Right lobe of liver (tissue), 4 donors: ENCODE measurements at regions not wholly inside any gene's neighbourhood (a gene's known extent, or its start where the extent isn't known, plus 50 kb on each side); places are given as distances from the start of the nearest gene placed in this dataset.

Experiments
- POLR2A ChIP-seq: fragments of 450-650 bp; IDR thresholded peaks from one replicate; pipeline ENCODE4 v1.6.1; 2017; ENCODE audit warnings: antibody characterized with exemption, mild to moderate bottlenecking
- TF ChIP-seq, protein P1 (sequence below), 4 donors: fragments of 200-600 bp in 3 of 4; fragments of 450-650 bp in 1 of 4; IDR thresholded peaks; one replicate each; pipeline versions ENCODE4 v1.5.1 to v1.8.0; 2016 to 2022; ENCODE audit warnings: antibody characterized with exemption in 4 of 4, mild to moderate bottlenecking in 2 of 4
- donor health status: DM: no; HTN: no; CAD: no.
- donor health status: DM: no; HTN: no; CAD: no.
- donor health status: DM: no; HTN: yes; CAD: no.

DNA sequence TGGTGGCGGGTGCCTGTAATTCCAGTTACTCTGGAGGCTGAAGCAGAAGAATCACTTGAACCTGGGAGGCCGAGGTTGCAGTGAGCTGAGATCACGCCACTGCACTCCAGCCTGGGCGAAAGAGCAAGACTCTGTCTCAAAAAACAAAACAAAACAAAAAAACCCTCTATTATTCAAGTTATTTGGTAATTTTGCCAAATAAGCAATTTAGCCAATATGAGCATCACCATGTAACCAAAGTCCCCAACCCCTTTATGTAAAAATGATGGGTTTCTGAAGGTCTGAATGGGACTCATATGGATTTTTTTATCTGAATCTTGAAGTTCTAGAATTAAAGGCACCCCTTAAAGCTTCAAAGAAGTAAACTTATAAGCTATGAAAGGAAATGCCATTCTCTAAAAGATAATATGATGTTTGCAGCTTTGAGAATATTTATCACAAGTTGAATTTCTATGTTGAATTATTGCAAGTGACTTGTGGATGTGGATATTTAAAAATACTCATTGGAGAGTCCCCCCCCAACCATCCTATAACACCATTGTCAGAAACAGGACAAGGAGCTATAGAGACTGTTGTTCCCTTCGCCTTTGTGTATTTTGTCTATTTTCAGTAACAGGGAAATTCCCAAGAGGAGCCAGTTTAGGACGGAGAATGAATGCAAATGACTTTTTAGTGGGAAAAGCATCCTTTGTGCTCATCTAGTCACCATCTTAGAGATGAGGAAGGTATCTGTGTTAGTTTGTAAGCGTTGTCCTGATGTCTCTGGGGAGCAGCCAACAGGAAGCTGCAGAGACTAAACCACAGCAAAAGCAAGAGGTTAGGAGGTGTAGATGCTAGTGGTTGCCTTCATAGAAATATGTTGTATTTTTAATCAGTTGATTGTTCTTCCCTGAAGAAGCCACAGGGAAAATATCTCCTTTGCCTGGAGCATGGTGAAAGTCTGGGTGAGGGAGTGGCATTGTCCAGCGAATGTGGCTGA is 68.3 kb downstream of the TET3 start:
- TF ChIP-seq, protein P1, sequence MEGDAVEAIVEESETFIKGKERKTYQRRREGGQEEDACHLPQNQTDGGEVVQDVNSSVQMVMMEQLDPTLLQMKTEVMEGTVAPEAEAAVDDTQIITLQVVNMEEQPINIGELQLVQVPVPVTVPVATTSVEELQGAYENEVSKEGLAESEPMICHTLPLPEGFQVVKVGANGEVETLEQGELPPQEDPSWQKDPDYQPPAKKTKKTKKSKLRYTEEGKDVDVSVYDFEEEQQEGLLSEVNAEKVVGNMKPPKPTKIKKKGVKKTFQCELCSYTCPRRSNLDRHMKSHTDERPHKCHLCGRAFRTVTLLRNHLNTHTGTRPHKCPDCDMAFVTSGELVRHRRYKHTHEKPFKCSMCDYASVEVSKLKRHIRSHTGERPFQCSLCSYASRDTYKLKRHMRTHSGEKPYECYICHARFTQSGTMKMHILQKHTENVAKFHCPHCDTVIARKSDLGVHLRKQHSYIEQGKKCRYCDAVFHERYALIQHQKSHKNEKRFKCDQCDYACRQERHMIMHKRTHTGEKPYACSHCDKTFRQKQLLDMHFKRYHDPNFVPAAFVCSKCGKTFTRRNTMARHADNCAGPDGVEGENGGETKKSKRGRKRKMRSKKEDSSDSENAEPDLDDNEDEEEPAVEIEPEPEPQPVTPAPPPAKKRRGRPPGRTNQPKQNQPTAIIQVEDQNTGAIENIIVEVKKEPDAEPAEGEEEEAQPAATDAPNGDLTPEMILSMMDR (IDR thresholded peaks at IDR 0.05): no peak
- no peak for TF ChIP-seq POLR2A
